Endothelial cell of umbilical vein (primary cell): ENCODE measurements at regions not wholly inside any gene's neighbourhood (a gene's known extent, or its start where the extent isn't known, plus 50 kb on each side); places are given as distances from the start of the nearest gene placed in this dataset.

Experiments
- BruUV-seq: library from RNA; stranded (reverse); fragments of 400-500 nt; replicated peaks from 2 replicates; lab custom pipeline; 2021; lab: Mats Ljungman, UMichigan
- CTCF ChIA-PET: fragments of 300-600, 350-600 bp; sonication (Branson Sonifier 250); formaldehyde crosslinking; loops from one replicate; lab custom pipeline; 2021; ENCODE audit warnings: antibody characterized with exemption, inconsistent platforms; lab: Charles Lee
- POLR2A ChIA-PET: fragments of 300-600, 350-600 bp; sonication (Branson Sonifier 250); formaldehyde crosslinking; loops from one replicate; lab custom pipeline; 2021; ENCODE audit warnings: antibody characterized with exemption, inconsistent platforms; lab: Charles Lee
- DNase-seq: peaks from one replicate; pipeline ENCODE4 v3.0.0-alpha.2; 2011; ENCODE audit warnings: low read depth, low spot score
- FAIRE-seq: peaks from 2 replicates; lab custom pipeline; 2011; peaks lifted over from hg19 to GRCh38; lab: Jason Lieb, UNC
- H2AFZ ChIP-seq: 2 replicates; pipeline ENCODE4 v1.6.0; 2012; ENCODE audit warnings: low read depth, low read length, control low read depth, inconsistent platforms
- H3K27ac ChIP-seq: 2 replicates; pipeline ENCODE4 v1.5.1; 2011; ENCODE audit warnings: low read depth, mild to moderate bottlenecking, control low read depth, low read length, moderate library complexity; ENCODE audit not compliant: insufficient read depth
- H3K27me3 ChIP-seq, 2 experiments: 2 replicates each; pipeline versions ENCODE4 v1.6.0 to v1.6.1; 2011; ENCODE audit warnings: low read length in 2 of 2, mixed read lengths in 1 of 2; ENCODE audit not compliant: control insufficient read depth in 2 of 2, insufficient read depth in 2 of 2
- H3K36me3 ChIP-seq, 2 experiments: 2 replicates in 1 of 2; 3 replicates in 1 of 2; pipeline ENCODE4 v1.5.1; 2011; ENCODE audit warnings: low read length in 2 of 2, mild to moderate bottlenecking in 1 of 2, moderate library complexity in 1 of 2; ENCODE audit not compliant: control insufficient read depth in 2 of 2, insufficient read depth in 2 of 2; ENCODE audit errors: extremely low read depth in 1 of 2
- H3K4me1 ChIP-seq: 3 replicates; pipeline ENCODE4 v1.5.1; 2011; ENCODE audit warnings: mild to moderate bottlenecking, low read length; ENCODE audit not compliant: control insufficient read depth, insufficient read depth; ENCODE audit errors: extremely low read depth
- H3K4me2 ChIP-seq: 2 replicates; pipeline ENCODE4 v1.6.1; 2011; ENCODE audit warnings: low read length, control low read depth, mixed read lengths; ENCODE audit not compliant: insufficient read depth
- H3K4me3 ChIP-seq, 3 experiments: fragments of 200-600 bp in 1 of 3; sonication (generic), shearing (Covaris generic) in 1 of 3; replicated peaks in 1 of 3; 2 replicates each; pipeline ENCODE4 v1.5.1; 2011 to 2016; ENCODE audit warnings: control low read depth in 3 of 3, low read length in 3 of 3, mild to moderate bottlenecking in 2 of 3, inconsistent platforms in 1 of 3, low read depth in 1 of 3, moderate library complexity in 1 of 3; ENCODE audit not compliant: insufficient read depth in 1 of 3
- H3K79me2 ChIP-seq: 2 replicates; pipeline ENCODE4 v1.6.0; 2012; ENCODE audit warnings: low read length, inconsistent platforms; ENCODE audit not compliant: control insufficient read depth, insufficient read depth
- H3K9ac ChIP-seq: replicated peaks from 2 replicates; pipeline ENCODE3; 2011; ENCODE audit warnings: low read length, control low read depth; ENCODE audit not compliant: insufficient read depth; ENCODE audit errors: extremely low read depth
- H3K9me1 ChIP-seq: replicated peaks from 3 replicates; pipeline ENCODE4 v1.6.0; 2011; ENCODE audit warnings: mild to moderate bottlenecking, low read length; ENCODE audit not compliant: control insufficient read depth, insufficient read depth; ENCODE audit errors: extremely low read depth
- H3K9me3 ChIP-seq: replicated peaks from 2 replicates; pipeline ENCODE4 v1.5.1; 2012; ENCODE audit warnings: low read length, inconsistent platforms; ENCODE audit not compliant: control insufficient read depth, insufficient read depth
- H4K20me1 ChIP-seq: replicated peaks from 2 replicates; pipeline ENCODE3; 2011; ENCODE audit warnings: mild to moderate bottlenecking, low read length; ENCODE audit not compliant: control insufficient read depth, insufficient read depth; ENCODE audit errors: extremely low read depth
- EZH2 ChIP-seq: IDR thresholded peaks from 2 replicates; pipeline ENCODE4 v1.6.1; 2012; ENCODE audit warnings: borderline replicate concordance, low read depth, mild to moderate bottlenecking, moderate library complexity, low read length, inconsistent platforms; ENCODE audit not compliant: severe bottlenecking
- FOS ChIP-seq: IDR thresholded peaks from 2 replicates; pipeline ENCODE4 v1.6.1; 2011; ENCODE audit warnings: mild to moderate bottlenecking, low read length, moderate library complexity, borderline replicate concordance; ENCODE audit not compliant: insufficient read depth
- GATA2 ChIP-seq: IDR thresholded peaks from 2 replicates; pipeline ENCODE4 v1.7.0; 2011; ENCODE audit warnings: low read depth, mild to moderate bottlenecking, moderate library complexity, mixed read lengths, low read length; ENCODE audit not compliant: insufficient read length, insufficient read depth
- JUN ChIP-seq: IDR thresholded peaks from 2 replicates; pipeline ENCODE4 v1.6.1; 2011; ENCODE audit warnings: borderline replicate concordance, low read depth; ENCODE audit not compliant: insufficient read length, insufficient read depth
- MYC ChIP-seq: IDR thresholded peaks from one replicate; pipeline ENCODE4 v1.6.1; 2011; ENCODE audit warnings: mild to moderate bottlenecking, low read depth, low read length
- POLR2A ChIP-seq: IDR thresholded peaks from 2 replicates; pipeline ENCODE4 v1.6.1; 2012; ENCODE audit warnings: low read depth, mild to moderate bottlenecking, control low read depth, low read length
- POLR2AphosphoS5 ChIP-seq: IDR thresholded peaks from 2 replicates; pipeline ENCODE4 v1.6.1; 2012; ENCODE audit warnings: low read depth, mild to moderate bottlenecking, control low read depth, low read length, moderate library complexity; ENCODE audit not compliant: insufficient read depth
- dilution Hi-C: fragments of 300-500 bp; cut with MboI; formaldehyde crosslinking; loops from one replicate; pipeline ENCODE4 v1.15.0; 2019; ENCODE audit warnings: low sequenced_read_pairs; ENCODE audit not compliant: extremely low pct_ligation_motif_present
- intact Hi-C: fragments of 100-400 bp; cut with micrococcal nuclease; formaldehyde crosslinking; loops from one replicate; pipeline ENCODE4 v1.10.0; 2022
- TF ChIP-seq, protein P1 (sequence below): IDR thresholded peaks from 2 replicates; pipeline ENCODE4 v1.6.1; 2011; ENCODE audit not compliant: insufficient read depth, insufficient read length
- TF ChIP-seq, protein P2 (sequence below), 2 donors: IDR thresholded peaks; 1 replicate in 1 of 2; 2 replicates in 1 of 2; pipeline ENCODE4 v1.5.1; 2011; ENCODE audit warnings: low read length in 2 of 2, mild to moderate bottlenecking in 2 of 2, moderate library complexity in 2 of 2, control low read depth in 1 of 2, inconsistent platforms in 1 of 2, low read depth in 1 of 2; ENCODE audit not compliant: insufficient read depth in 1 of 2; ENCODE audit errors: extremely low read depth in 1 of 2

DNA sequence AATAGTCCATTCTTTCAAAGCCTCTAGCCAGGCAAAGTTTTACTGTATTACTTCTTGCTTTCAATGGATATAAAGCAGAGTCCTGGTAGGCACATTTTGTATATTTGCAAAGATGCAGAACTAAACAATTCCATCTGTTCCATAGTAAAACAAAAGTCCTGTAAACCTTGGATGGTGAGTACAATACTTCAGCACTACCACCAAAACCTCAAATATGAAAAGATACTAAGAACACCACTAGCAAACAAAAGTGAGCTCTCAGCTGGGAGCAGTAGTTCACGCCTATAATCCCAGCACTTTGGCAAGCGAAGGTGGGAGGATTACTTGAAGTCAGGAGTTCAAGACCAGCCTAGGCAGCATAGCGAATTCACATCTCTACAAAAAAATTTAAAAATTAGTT is 195.0 kb downstream of the MSX2 start:
- Histone ChIP-seq H3K9ac (no peak overlapping the region), H3K27ac (no peak overlapping the region), H3K36me3 (no peaks in the 10 kb centered on the region), H2AFZ (no peak overlapping the region), H4K20me1 (no peaks in the 10 kb centered on the region), H3K4me3 (no peak overlapping the region), H3K9me1 (no peaks in the 10 kb centered on the region), H3K27me3 (no peaks in the 10 kb centered on the region), H3K79me2 (no peaks in the 10 kb centered on the region), H3K4me1 (no peaks in the 10 kb centered on the region), H3K9me3 (no peaks in the 10 kb centered on the region), H3K4me2 (no peak overlapping the region)
- intact Hi-C loops (no loop called here), dilution Hi-C loops (no loop called here)
- TF ChIP-seq, protein P1, sequence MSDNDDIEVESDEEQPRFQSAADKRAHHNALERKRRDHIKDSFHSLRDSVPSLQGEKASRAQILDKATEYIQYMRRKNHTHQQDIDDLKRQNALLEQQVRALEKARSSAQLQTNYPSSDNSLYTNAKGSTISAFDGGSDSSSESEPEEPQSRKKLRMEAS, result no peak
- TF ChIP-seq FOS (no peak), JUN (no peak), MYC (no peak), POLR2A (no peak), POLR2AphosphoS5 (no peak), GATA2 (no peak), EZH2 (no peak)
- TF ChIP-seq, protein P2, sequence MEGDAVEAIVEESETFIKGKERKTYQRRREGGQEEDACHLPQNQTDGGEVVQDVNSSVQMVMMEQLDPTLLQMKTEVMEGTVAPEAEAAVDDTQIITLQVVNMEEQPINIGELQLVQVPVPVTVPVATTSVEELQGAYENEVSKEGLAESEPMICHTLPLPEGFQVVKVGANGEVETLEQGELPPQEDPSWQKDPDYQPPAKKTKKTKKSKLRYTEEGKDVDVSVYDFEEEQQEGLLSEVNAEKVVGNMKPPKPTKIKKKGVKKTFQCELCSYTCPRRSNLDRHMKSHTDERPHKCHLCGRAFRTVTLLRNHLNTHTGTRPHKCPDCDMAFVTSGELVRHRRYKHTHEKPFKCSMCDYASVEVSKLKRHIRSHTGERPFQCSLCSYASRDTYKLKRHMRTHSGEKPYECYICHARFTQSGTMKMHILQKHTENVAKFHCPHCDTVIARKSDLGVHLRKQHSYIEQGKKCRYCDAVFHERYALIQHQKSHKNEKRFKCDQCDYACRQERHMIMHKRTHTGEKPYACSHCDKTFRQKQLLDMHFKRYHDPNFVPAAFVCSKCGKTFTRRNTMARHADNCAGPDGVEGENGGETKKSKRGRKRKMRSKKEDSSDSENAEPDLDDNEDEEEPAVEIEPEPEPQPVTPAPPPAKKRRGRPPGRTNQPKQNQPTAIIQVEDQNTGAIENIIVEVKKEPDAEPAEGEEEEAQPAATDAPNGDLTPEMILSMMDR (IDR thresholded peaks at IDR 0.05; ENCODE audit: extremely low read depth in 1 of 2, insufficient read depth in 1 of 2, low read depth in 1 of 2, low read length in 2 of 2), result no peak
- no peak for DNase-seq
- CTCF ChIA-PET, result interaction anchor here (1.2 kb wide), 1 partner anchor 125 kb away, joined by 3 read pairs; no protein-coding TSS in a partner anchor
- POLR2A ChIA-PET, result no interaction called here
- no peak for FAIRE-seq
- no TSS peak for BruUV-seq
